ENCODE measurements at regions not wholly inside any gene's neighbourhood (a gene's known extent, or its start where the extent isn't known, plus 50 kb on each side); places are given as distances from the start of the nearest gene placed in this dataset.
"Not testable (repeated sequence)": the region's sequence is repeated elsewhere in the genome, so short reads cannot be mapped to it uniquely, and the experiment has no call there.

GRCh38 chr5:106085136-106085535 is 1585.6 kb downstream of the EFNA5 start:
- Histone ChIP-seq H3K27ac (no peak overlapping the region), H3K27me3 (no peaks in the 10 kb centered on the region), H3K4me1 (no peaks in the 10 kb centered on the region), H3K4me3 (no peak overlapping the region), H3K9me3 (no peaks in the 10 kb centered on the region), H3K36me3 (no peaks in the 10 kb centered on the region)
- ATAC-seq (no peak), DNase-seq (no peak)
- intact Hi-C loops (cut with DNase I; ENCODE audit: low total_unique reads) (no loop called here), in situ Hi-C loops (cut with MboI; ENCODE audit: low sequenced_read_pairs in 4 of 4) (no loop called here)
- TF ChIP-seq CTCF (IDR thresholded peaks at IDR 0.05 in 4 of 5, conservative IDR thresholded peaks at IDR 0.05 in 1 of 5) = no peak
- no peak for TF ChIP-seq POLR2A (IDR thresholded peaks at IDR 0.05)

GRCh38 chr5:106080535-106080934 is 1590.2 kb downstream of the EFNA5 start:
- in situ Hi-C loops (cut with MboI; ENCODE audit: low sequenced_read_pairs in 4 of 4) (no loop called here), intact Hi-C loops (cut with DNase I; ENCODE audit: low total_unique reads) (no loop called here)
- no peaks in the 10 kb centered on the region for H3K36me3 ChIP-seq
- no peak overlapping the region for H3K4me3 ChIP-seq
- DNase-seq (no peak), ATAC-seq (no peak)
- no peaks in the 10 kb centered on the region for H3K9me3 ChIP-seq
- TF ChIP-seq CTCF (IDR thresholded peaks at IDR 0.05 in 4 of 5, conservative IDR thresholded peaks at IDR 0.05 in 1 of 5) (no peak), POLR2A (IDR thresholded peaks at IDR 0.05) (no peak)
- H3K27me3 ChIP-seq = no peaks in the 10 kb centered on the region
- no peaks in the 10 kb centered on the region for H3K4me1 ChIP-seq
- no peak overlapping the region for H3K27ac ChIP-seq

GRCh38 chr5:106076655-106077054 is 1594.1 kb downstream of the EFNA5 start:
- ATAC-seq (no peak), DNase-seq (no peak)
- Histone ChIP-seq H3K27ac (no peak overlapping the region), H3K4me3 (no peak overlapping the region), H3K4me1 (no peaks in the 10 kb centered on the region), H3K27me3 (no peaks in the 10 kb centered on the region), H3K36me3 (no peaks in the 10 kb centered on the region), H3K9me3 (no peaks in the 10 kb centered on the region)
- intact Hi-C loops (cut with DNase I; ENCODE audit: low total_unique reads) = no loop called here
- no peak for TF ChIP-seq CTCF (IDR thresholded peaks at IDR 0.05 in 4 of 5, conservative IDR thresholded peaks at IDR 0.05 in 1 of 5)
- no peak for TF ChIP-seq POLR2A (IDR thresholded peaks at IDR 0.05)
- in situ Hi-C loops (cut with MboI; ENCODE audit: low sequenced_read_pairs in 4 of 4) = no loop called here

- DNase-seq = no peak
- Histone ChIP-seq H3K9me3 (no peaks in the 10 kb centered on the region), H3K27me3 (no peaks in the 10 kb centered on the region), H3K27ac (no peak overlapping the region), H3K36me3 (no peaks in the 10 kb centered on the region), H3K4me3 (no peak overlapping the region), H3K4me1 (no peaks in the 10 kb centered on the region)
- intact Hi-C loops (cut with DNase I; ENCODE audit: low total_unique reads) = no loop called here
- in situ Hi-C loops (cut with MboI; ENCODE audit: low sequenced_read_pairs in 4 of 4) = no loop called here
- TF ChIP-seq POLR2A (IDR thresholded peaks at IDR 0.05) = no peak
- no peak for TF ChIP-seq CTCF (IDR thresholded peaks at IDR 0.05 in 4 of 5, conservative IDR thresholded peaks at IDR 0.05 in 1 of 5)
- ATAC-seq = no peak
Observed at GRCh38 chr5:106072208-106072607, 1598.5 kb downstream of the EFNA5 start.

GRCh38 chr5:106047341-106047740 is 1623.4 kb downstream of the EFNA5 start:
- no peak overlapping the region for H3K4me3 ChIP-seq
- H3K4me1 ChIP-seq = no peaks in the 10 kb centered on the region
- intact Hi-C loops (cut with DNase I; ENCODE audit: low total_unique reads) (no loop called here), in situ Hi-C loops (cut with MboI; ENCODE audit: low sequenced_read_pairs in 4 of 4) (no loop called here)
- no peaks in the 10 kb centered on the region for H3K9me3 ChIP-seq
- no peaks in the 10 kb centered on the region for H3K36me3 ChIP-seq
- TF ChIP-seq POLR2A (IDR thresholded peaks at IDR 0.05) (no peak), CTCF (IDR thresholded peaks at IDR 0.05 in 4 of 5, conservative IDR thresholded peaks at IDR 0.05 in 1 of 5) (no peak)
- no peak for ATAC-seq
- H3K27ac ChIP-seq = no peak overlapping the region
- DNase-seq = no peak
- H3K27me3 ChIP-seq = no peaks in the 10 kb centered on the region

GRCh38 chr5:106032069-106032468 is 1638.7 kb downstream of the EFNA5 start:
- H3K4me3 ChIP-seq; H3K27me3 ChIP-seq; H3K4me1 ChIP-seq; H3K9me3 ChIP-seq; intact Hi-C loops (cut with DNase I; ENCODE audit: low total_unique reads); H3K36me3 ChIP-seq; ATAC-seq; DNase-seq; in situ Hi-C loops (cut with MboI; ENCODE audit: low sequenced_read_pairs in 4 of 4); H3K27ac ChIP-seq: not testable (repeated sequence)
